ENCODE measurements at regions not wholly inside any gene's neighbourhood (a gene's known extent, or its start where the extent isn't known, plus 50 kb on each side); places are given as distances from the start of the nearest gene placed in this dataset.

DNA sequence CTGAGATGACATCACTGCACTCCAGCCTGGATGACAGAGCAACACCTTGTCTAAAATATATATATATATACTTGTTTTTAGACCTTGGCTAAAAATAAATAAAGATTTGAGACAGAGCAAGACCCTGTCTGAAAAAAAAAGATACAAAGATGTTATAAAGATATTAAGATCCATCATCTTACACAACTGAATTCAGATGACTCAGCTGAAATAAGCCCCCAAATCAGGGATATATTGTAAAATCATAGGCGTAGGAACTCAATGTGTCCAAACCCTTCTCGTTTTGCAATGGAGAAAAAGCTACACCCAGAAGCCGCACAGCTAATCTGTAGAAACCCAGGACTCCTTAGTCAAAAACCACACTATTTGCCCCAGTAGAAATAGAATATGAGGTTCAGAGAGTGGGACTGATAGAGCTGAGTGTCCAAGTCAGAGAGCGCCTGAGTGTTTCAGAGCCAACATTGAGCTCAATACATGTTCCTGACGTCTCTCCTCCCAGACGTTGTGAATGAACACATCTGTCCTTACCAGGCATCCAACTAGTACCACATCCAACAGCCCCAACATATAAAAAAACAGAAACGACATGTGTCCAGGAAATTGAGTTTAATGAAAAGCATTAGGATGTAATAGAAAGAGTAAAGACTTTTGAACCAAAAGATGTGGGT is 207.9 kb upstream of the BLID start:
- H3K4me1 ChIP-seq (replicated peaks in 1 of 2; ENCODE audit: control insufficient read depth in 2 of 2, insufficient read depth in 2 of 2, low read length in 2 of 2): no peaks in the 10 kb centered on the region
- ATAC-seq (no peak), DNase-seq (ENCODE audit: extremely low read depth in 1 of 4, low spot score in 3 of 4) (no peak), FAIRE-seq (no peak)
- H3K27ac ChIP-seq (ENCODE audit: extremely low read depth, low read depth, low read length): no peak overlapping the region
- no peak overlapping the region for H3K9ac ChIP-seq (ENCODE audit: insufficient read depth in 1 of 2, low read depth in 2 of 2, low read length in 2 of 2)
- 1% methylated on average over 7 of the region's 7 CpGs for WGBS (ENCODE audit: insufficient coverage, low coverage, missing lambda C conversion rate)
- no peaks in the 10 kb centered on the region for H3K27me3 ChIP-seq (ENCODE audit: control insufficient read depth in 2 of 2, insufficient read depth in 2 of 2, low read length in 2 of 2)
- no peak overlapping the region for H2AFZ ChIP-seq (ENCODE audit: low read depth, low read length)
- no peaks in the 10 kb centered on the region for H3K9me1 ChIP-seq (ENCODE audit: control insufficient read depth, insufficient read depth, low read length)
- BruUV-seq (replicated peaks): no TSS peak
- ChIA-PET POLR2A (no interaction called here), CTCF (ENCODE audit: low intra/inter-chr PET ratio) (no interaction called here)
- no peaks in the 10 kb centered on the region for H3K79me2 ChIP-seq (ENCODE audit: control insufficient read depth, insufficient read depth, low read length)
- intact Hi-C loops (cut with micrococcal nuclease): no loop called here
- no peak overlapping the region for H3K4me3 ChIP-seq
- in situ Hi-C loops (cut with MboI): no loop called here
- no peaks in the 10 kb centered on the region for H4K20me1 ChIP-seq (replicated peaks; ENCODE audit: control insufficient read depth, insufficient read depth, low read length)
- H3K36me3 ChIP-seq (ENCODE audit: control insufficient read depth, insufficient read depth, low read length): no peaks in the 10 kb centered on the region
- H3K9me3 ChIP-seq (replicated peaks; ENCODE audit: control insufficient read depth, insufficient read depth, low read depth, low read length): no peaks in the 10 kb centered on the region
- no peak overlapping the region for H3K4me2 ChIP-seq (ENCODE audit: insufficient read depth, low read length)
- TF ChIP-seq, protein P1, sequence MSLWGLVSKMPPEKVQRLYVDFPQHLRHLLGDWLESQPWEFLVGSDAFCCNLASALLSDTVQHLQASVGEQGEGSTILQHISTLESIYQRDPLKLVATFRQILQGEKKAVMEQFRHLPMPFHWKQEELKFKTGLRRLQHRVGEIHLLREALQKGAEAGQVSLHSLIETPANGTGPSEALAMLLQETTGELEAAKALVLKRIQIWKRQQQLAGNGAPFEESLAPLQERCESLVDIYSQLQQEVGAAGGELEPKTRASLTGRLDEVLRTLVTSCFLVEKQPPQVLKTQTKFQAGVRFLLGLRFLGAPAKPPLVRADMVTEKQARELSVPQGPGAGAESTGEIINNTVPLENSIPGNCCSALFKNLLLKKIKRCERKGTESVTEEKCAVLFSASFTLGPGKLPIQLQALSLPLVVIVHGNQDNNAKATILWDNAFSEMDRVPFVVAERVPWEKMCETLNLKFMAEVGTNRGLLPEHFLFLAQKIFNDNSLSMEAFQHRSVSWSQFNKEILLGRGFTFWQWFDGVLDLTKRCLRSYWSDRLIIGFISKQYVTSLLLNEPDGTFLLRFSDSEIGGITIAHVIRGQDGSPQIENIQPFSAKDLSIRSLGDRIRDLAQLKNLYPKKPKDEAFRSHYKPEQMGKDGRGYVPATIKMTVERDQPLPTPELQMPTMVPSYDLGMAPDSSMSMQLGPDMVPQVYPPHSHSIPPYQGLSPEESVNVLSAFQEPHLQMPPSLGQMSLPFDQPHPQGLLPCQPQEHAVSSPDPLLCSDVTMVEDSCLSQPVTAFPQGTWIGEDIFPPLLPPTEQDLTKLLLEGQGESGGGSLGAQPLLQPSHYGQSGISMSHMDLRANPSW (CRISPR knock-in tag; IDR thresholded peaks at IDR 0.05): no peak
- no peak for TF ChIP-seq SUPT5H (IDR thresholded peaks at IDR 0.05)
- no peak for TF ChIP-seq ZNF764 (CRISPR knock-in tag; IDR thresholded peaks at IDR 0.05; ENCODE audit: low read depth)
- no peak for TF ChIP-seq EGR1 (conservative IDR thresholded peaks at IDR 0.05)
- TF ChIP-seq ZFP30 (CRISPR knock-in tag; IDR thresholded peaks at IDR 0.05; ENCODE audit: borderline replicate concordance): no peak
- no peak for TF ChIP-seq ZNF589 (CRISPR knock-in tag; IDR thresholded peaks at IDR 0.05; ENCODE audit: low read depth)
- no peak for TF ChIP-seq ZNF77 (CRISPR knock-in tag; IDR thresholded peaks at IDR 0.05)
- TF ChIP-seq, protein P2, sequence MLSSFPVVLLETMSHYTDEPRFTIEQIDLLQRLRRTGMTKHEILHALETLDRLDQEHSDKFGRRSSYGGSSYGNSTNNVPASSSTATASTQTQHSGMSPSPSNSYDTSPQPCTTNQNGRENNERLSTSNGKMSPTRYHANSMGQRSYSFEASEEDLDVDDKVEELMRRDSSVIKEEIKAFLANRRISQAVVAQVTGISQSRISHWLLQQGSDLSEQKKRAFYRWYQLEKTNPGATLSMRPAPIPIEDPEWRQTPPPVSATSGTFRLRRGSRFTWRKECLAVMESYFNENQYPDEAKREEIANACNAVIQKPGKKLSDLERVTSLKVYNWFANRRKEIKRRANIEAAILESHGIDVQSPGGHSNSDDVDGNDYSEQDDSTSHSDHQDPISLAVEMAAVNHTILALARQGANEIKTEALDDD (IDR thresholded peaks at IDR 0.05): no peak
- TF ChIP-seq, protein P3, sequence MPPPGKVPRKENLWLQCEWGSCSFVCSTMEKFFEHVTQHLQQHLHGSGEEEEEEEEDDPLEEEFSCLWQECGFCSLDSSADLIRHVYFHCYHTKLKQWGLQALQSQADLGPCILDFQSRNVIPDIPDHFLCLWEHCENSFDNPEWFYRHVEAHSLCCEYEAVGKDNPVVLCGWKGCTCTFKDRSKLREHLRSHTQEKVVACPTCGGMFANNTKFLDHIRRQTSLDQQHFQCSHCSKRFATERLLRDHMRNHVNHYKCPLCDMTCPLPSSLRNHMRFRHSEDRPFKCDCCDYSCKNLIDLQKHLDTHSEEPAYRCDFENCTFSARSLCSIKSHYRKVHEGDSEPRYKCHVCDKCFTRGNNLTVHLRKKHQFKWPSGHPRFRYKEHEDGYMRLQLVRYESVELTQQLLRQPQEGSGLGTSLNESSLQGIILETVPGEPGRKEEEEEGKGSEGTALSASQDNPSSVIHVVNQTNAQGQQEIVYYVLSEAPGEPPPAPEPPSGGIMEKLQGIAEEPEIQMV (tag; conservative IDR thresholded peaks at IDR 0.05; ENCODE audit: low read depth): no peak
- no peak for TF ChIP-seq ELF1 (tag; IDR thresholded peaks at IDR 0.05)
- TF ChIP-seq, protein P4, sequence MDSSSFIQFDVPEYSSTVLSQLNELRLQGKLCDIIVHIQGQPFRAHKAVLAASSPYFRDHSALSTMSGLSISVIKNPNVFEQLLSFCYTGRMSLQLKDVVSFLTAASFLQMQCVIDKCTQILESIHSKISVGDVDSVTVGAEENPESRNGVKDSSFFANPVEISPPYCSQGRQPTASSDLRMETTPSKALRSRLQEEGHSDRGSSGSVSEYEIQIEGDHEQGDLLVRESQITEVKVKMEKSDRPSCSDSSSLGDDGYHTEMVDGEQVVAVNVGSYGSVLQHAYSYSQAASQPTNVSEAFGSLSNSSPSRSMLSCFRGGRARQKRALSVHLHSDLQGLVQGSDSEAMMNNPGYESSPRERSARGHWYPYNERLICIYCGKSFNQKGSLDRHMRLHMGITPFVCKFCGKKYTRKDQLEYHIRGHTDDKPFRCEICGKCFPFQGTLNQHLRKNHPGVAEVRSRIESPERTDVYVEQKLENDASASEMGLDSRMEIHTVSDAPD (CRISPR knock-in tag; IDR thresholded peaks at IDR 0.05): no peak
- TF ChIP-seq, protein P5, sequence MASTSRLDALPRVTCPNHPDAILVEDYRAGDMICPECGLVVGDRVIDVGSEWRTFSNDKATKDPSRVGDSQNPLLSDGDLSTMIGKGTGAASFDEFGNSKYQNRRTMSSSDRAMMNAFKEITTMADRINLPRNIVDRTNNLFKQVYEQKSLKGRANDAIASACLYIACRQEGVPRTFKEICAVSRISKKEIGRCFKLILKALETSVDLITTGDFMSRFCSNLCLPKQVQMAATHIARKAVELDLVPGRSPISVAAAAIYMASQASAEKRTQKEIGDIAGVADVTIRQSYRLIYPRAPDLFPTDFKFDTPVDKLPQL (IDR thresholded peaks at IDR 0.05; ENCODE audit: extremely low read depth, insufficient read length): no peak
- TF ChIP-seq, protein P6, sequence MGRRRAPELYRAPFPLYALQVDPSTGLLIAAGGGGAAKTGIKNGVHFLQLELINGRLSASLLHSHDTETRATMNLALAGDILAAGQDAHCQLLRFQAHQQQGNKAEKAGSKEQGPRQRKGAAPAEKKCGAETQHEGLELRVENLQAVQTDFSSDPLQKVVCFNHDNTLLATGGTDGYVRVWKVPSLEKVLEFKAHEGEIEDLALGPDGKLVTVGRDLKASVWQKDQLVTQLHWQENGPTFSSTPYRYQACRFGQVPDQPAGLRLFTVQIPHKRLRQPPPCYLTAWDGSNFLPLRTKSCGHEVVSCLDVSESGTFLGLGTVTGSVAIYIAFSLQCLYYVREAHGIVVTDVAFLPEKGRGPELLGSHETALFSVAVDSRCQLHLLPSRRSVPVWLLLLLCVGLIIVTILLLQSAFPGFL (CRISPR knock-in tag; IDR thresholded peaks at IDR 0.05): no peak
- TF ChIP-seq ZBTB7A (IDR thresholded peaks at IDR 0.05; ENCODE audit: borderline replicate concordance, control insufficient read depth, low read depth, low read length): no peak
- TF ChIP-seq BRD4 (IDR thresholded peaks at IDR 0.05): no peak

All from K562 (cell line).